GM23338 (cell line): ENCODE measurements at regions not wholly inside any gene's neighbourhood (a gene's known extent, or its start where the extent isn't known, plus 50 kb on each side); places are given as distances from the start of the nearest gene placed in this dataset.

Experiments
- CREB1 ChIP-seq: fragments of 250-450 bp; sonication (Bioruptor Pico); IDR thresholded peaks from 2 replicates; pipeline ENCODE4 v1.5.0; 2020; ENCODE audit warnings: low read depth, mild to moderate bottlenecking, moderate library complexity
- CTCF ChIP-seq, 2 experiments: fragments of 200-600 bp in 1 of 2; sonication (generic) in 1 of 2; conservative IDR thresholded peaks; 2 replicates each; pipeline versions ENCODE4 v1.5.1 to v1.6.1; 2016 to 2017; ENCODE audit warnings: antibody characterized with exemption in 2 of 2, low read depth in 2 of 2, mild to moderate bottlenecking in 2 of 2, moderate library complexity in 1 of 2
- ETS1 ChIP-seq: IDR thresholded peaks from 2 replicates; pipeline ENCODE4 v1.6.1; 2016; ENCODE audit warnings: antibody characterized with exemption
- EZH2 ChIP-seq: fragments of 200-600 bp; sonication (generic); IDR thresholded peaks from one replicate; pipeline ENCODE4 v1.8.0; 2017; ENCODE audit warnings: antibody characterized with exemption, mild to moderate bottlenecking, low read depth; ENCODE audit not compliant: unreplicated experiment
- EZH2phosphoT487 ChIP-seq: fragments of 200-600 bp; sonication (generic); IDR thresholded peaks from one replicate; pipeline ENCODE4 v1.8.1; 2018; ENCODE audit warnings: antibody characterized with exemption; ENCODE audit not compliant: unreplicated experiment
- JUNB ChIP-seq: IDR thresholded peaks from one replicate; pipeline ENCODE4 v1.6.1; 2016; ENCODE audit warnings: antibody characterized with exemption; ENCODE audit not compliant: unreplicated experiment
- POLR2AphosphoS5 ChIP-seq: IDR thresholded peaks from 2 replicates; pipeline ENCODE4 v1.6.1; 2016; ENCODE audit warnings: antibody characterized with exemption, low read depth
- REST ChIP-seq: IDR thresholded peaks from one replicate; pipeline ENCODE4 v1.6.1; 2018; ENCODE audit warnings: antibody characterized with exemption; ENCODE audit not compliant: unreplicated experiment
- STAT1 ChIP-seq: IDR thresholded peaks from one replicate; pipeline ENCODE4 v1.6.1; 2016; ENCODE audit warnings: antibody characterized with exemption; ENCODE audit not compliant: unreplicated experiment
- ZNF114 ChIP-seq: fragments of 250-450 bp; sonication (Bioruptor Pico); IDR thresholded peaks from 2 replicates; pipeline ENCODE4 v1.5.0; 2020; ENCODE audit warnings: mild to moderate bottlenecking, moderate library complexity

- TF ChIP-seq REST (no peak), CTCF (conservative IDR thresholded peaks at IDR 0.05; ENCODE audit: low read depth in 2 of 2) (no peak), POLR2AphosphoS5 (no peak), ETS1 (no peak), JUNB (no peak), EZH2 (no peak), CREB1 (no peak), EZH2phosphoT487 (no peak), ZNF114 (CRISPR knock-in tag) (no peak), STAT1 (no peak)
Measured at GRCh38 chr10:59558066-59558465, 151.6 kb downstream of the SLC16A9 start.
